GM23338 (cell line): ENCODE measurements at regions not wholly inside any gene's neighbourhood (a gene's known extent, or its start where the extent isn't known, plus 50 kb on each side); places are given as distances from the start of the nearest gene placed in this dataset.

Source experiments
- ATAC-seq: fragments of 200-7000 bp; cut with Tn5 transposase; 3 replicates; pipeline ENCODE4 v1.9.1; 2020
- DNase-seq: peaks from one replicate; pipeline ENCODE4 v3.0.0-alpha.2; 2015; ENCODE audit warnings: low spot score
- H2AFZ ChIP-seq: fragments of 200-600 bp; sonication (generic); 2 replicates; pipeline ENCODE4 v1.8.0; 2016; ENCODE audit warnings: antibody characterized with exemption, mild to moderate bottlenecking, moderate library complexity
- H3F3A ChIP-seq: fragments of 200-600 bp; sonication (generic); replicated peaks from 2 replicates; pipeline ENCODE4 v1.8.0; 2017; ENCODE audit warnings: antibody characterized with exemption, mixed run types, low read depth
- H3K27ac ChIP-seq: fragments of 200-600 bp; sonication (generic); 2 replicates; pipeline ENCODE4 v1.6.1; 2016; ENCODE audit warnings: low read depth
- H3K27me3 ChIP-seq: fragments of 200-600 bp; sonication (generic); 2 replicates; pipeline ENCODE4 v1.8.0; 2016; ENCODE audit warnings: mild to moderate bottlenecking, mixed run types, moderate library complexity; ENCODE audit not compliant: insufficient read depth
- H3K36me3 ChIP-seq: fragments of 200-600 bp; sonication (generic); 2 replicates; pipeline ENCODE4 v1.8.0; 2016; ENCODE audit warnings: mild to moderate bottlenecking; ENCODE audit not compliant: insufficient read depth
- H3K4me1 ChIP-seq: fragments of 200-600 bp; sonication (generic); 2 replicates; pipeline ENCODE4 v1.8.0; 2016; ENCODE audit warnings: mild to moderate bottlenecking, moderate library complexity; ENCODE audit not compliant: insufficient read depth
- H3K4me2 ChIP-seq: fragments of 200-600 bp; sonication (generic); 2 replicates; pipeline ENCODE4 v1.7.1; 2017; ENCODE audit warnings: mixed run types
- H3K4me3 ChIP-seq: fragments of 200-600 bp; sonication (generic); 2 replicates; pipeline ENCODE4 v1.6.1; 2016; ENCODE audit warnings: mixed run types
- H3K79me2 ChIP-seq: fragments of 200-600 bp; sonication (generic); replicated peaks from 2 replicates; pipeline ENCODE4 v1.8.0; 2017; ENCODE audit warnings: mild to moderate bottlenecking; ENCODE audit not compliant: insufficient read depth
- H3K9me2 ChIP-seq: fragments of 200-600 bp; sonication (generic); 2 replicates; pipeline ENCODE4 v1.8.0; 2017; ENCODE audit not compliant: insufficient read depth
- H4K20me1 ChIP-seq: fragments of 200-600 bp; sonication (generic); replicated peaks from 2 replicates; pipeline ENCODE4 v1.8.0; 2017; ENCODE audit warnings: mild to moderate bottlenecking; ENCODE audit not compliant: insufficient read depth
- H3K27ac Mint-ChIP-seq: 2 replicates; pipeline ENCODE4 v1.8.0; 2020; ENCODE audit warnings: inconsistent platforms, mild to moderate bottlenecking, moderate library complexity, mixed read lengths
- H3K27me3 Mint-ChIP-seq: 3 replicates; pipeline ENCODE4 v1.8.0; 2022; ENCODE audit warnings: low read depth, mild to moderate bottlenecking, moderate library complexity, mixed read lengths, inconsistent platforms; ENCODE audit not compliant: insufficient read depth, poor library complexity
- H3K36me3 Mint-ChIP-seq: 3 replicates; pipeline ENCODE4 v1.8.0; 2021; ENCODE audit warnings: low read depth, mild to moderate bottlenecking, inconsistent platforms, moderate library complexity, mixed read lengths
- H3K4me1 Mint-ChIP-seq: 3 replicates; pipeline ENCODE4 v1.8.0; 2020; ENCODE audit warnings: mild to moderate bottlenecking, inconsistent platforms, mixed read lengths
- H3K4me3 Mint-ChIP-seq: 3 replicates; pipeline ENCODE4 v1.8.0; 2021; ENCODE audit warnings: moderate library complexity, mild to moderate bottlenecking, inconsistent platforms, mixed read lengths
- H3K9me3 Mint-ChIP-seq: 3 replicates; pipeline ENCODE4 v1.8.0; 2020; ENCODE audit warnings: moderate library complexity, mild to moderate bottlenecking, inconsistent platforms, mixed read lengths
- CREB1 ChIP-seq: fragments of 250-450 bp; sonication (Bioruptor Pico); IDR thresholded peaks from 2 replicates; pipeline ENCODE4 v1.5.0; 2020; ENCODE audit warnings: low read depth, mild to moderate bottlenecking, moderate library complexity
- EZH2 ChIP-seq: fragments of 200-600 bp; sonication (generic); IDR thresholded peaks from one replicate; pipeline ENCODE4 v1.8.0; 2017; ENCODE audit warnings: antibody characterized with exemption, mild to moderate bottlenecking, low read depth; ENCODE audit not compliant: unreplicated experiment
- EZH2phosphoT487 ChIP-seq: fragments of 200-600 bp; sonication (generic); IDR thresholded peaks from one replicate; pipeline ENCODE4 v1.8.1; 2018; ENCODE audit warnings: antibody characterized with exemption; ENCODE audit not compliant: unreplicated experiment
- JUNB ChIP-seq: IDR thresholded peaks from one replicate; pipeline ENCODE4 v1.6.1; 2016; ENCODE audit warnings: antibody characterized with exemption; ENCODE audit not compliant: unreplicated experiment
- NANOG ChIP-seq: IDR thresholded peaks from 2 replicates; pipeline ENCODE4 v1.6.1; 2016; ENCODE audit warnings: antibody characterized with exemption, borderline replicate concordance
- POLR2AphosphoS5 ChIP-seq: IDR thresholded peaks from 2 replicates; pipeline ENCODE4 v1.6.1; 2016; ENCODE audit warnings: antibody characterized with exemption, low read depth
- STAT1 ChIP-seq: IDR thresholded peaks from one replicate; pipeline ENCODE4 v1.6.1; 2016; ENCODE audit warnings: antibody characterized with exemption; ENCODE audit not compliant: unreplicated experiment
- ZNF114 ChIP-seq: fragments of 250-450 bp; sonication (Bioruptor Pico); IDR thresholded peaks from 2 replicates; pipeline ENCODE4 v1.5.0; 2020; ENCODE audit warnings: mild to moderate bottlenecking, moderate library complexity
- ZNF331 ChIP-seq: fragments of 250-450 bp; sonication (Bioruptor Pico); IDR thresholded peaks from 2 replicates; pipeline ENCODE4 v1.5.0; 2020; ENCODE audit warnings: low read depth, mild to moderate bottlenecking, moderate library complexity
- TF ChIP-seq, protein P1 (sequence below): fragments of 250-450 bp; sonication (Bioruptor Pico); IDR thresholded peaks from 2 replicates; pipeline ENCODE4 v1.5.0; 2020; ENCODE audit warnings: mild to moderate bottlenecking, moderate library complexity
- TF ChIP-seq, protein P2 (sequence below): IDR thresholded peaks from one replicate; pipeline ENCODE4 v1.6.1; 2018; ENCODE audit warnings: antibody characterized with exemption; ENCODE audit not compliant: unreplicated experiment
- TF ChIP-seq, protein P3 (sequence below), 2 experiments: fragments of 200-600 bp in 1 of 2; sonication (generic) in 1 of 2; conservative IDR thresholded peaks; 2 replicates each; pipeline versions ENCODE4 v1.5.1 to v1.6.1; 2016 to 2017; ENCODE audit warnings: antibody characterized with exemption in 2 of 2, low read depth in 2 of 2, mild to moderate bottlenecking in 2 of 2, moderate library complexity in 1 of 2
- TF ChIP-seq, protein P4 (sequence below): IDR thresholded peaks from 2 replicates; pipeline ENCODE4 v1.6.1; 2016; ENCODE audit warnings: antibody characterized with exemption

DNA sequence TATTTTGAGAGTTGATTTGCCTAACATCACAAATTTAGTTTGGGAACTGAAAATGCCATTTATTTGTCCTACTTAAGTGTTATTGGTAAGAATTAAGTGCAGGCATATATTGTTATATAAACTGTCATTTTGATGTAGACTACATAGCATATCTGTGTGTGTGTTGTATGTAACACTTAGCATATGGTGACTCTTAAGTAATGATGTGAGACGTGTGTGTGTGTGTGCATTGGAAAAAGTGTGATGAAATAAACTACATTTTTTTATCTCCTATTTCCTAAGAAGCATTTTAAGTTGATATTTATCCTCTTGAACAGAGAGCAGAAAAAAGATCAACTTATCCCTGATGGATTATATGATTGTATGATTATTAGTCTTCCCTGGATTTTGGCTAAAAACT, 588.2 kb upstream of the SUCLG2 start:
- no peak for ATAC-seq
- no peak overlapping the region for H3K27ac Mint-ChIP-seq

More for the DNA sequence above, 588.2 kb upstream of the SUCLG2 start:
- H3K27me3 ChIP-seq = no peaks in the 10 kb centered on the region
- no peaks in the 10 kb centered on the region for H3K27me3 Mint-ChIP-seq
- no peaks in the 10 kb centered on the region for H3K4me1 Mint-ChIP-seq
- no peak overlapping the region for H3K4me3 Mint-ChIP-seq
- DNase-seq = no peak
- no peaks in the 10 kb centered on the region for H3F3A ChIP-seq
- no peaks in the 10 kb centered on the region for H3K4me1 ChIP-seq
- no peaks in the 10 kb centered on the region for H3K36me3 Mint-ChIP-seq
- H3K36me3 ChIP-seq = no peaks in the 10 kb centered on the region; the same call in 1 of the 2 replicates
- H3K4me3 ChIP-seq = no peak overlapping the region
- no peaks in the 10 kb centered on the region for H3K79me2 ChIP-seq
- no peak for TF ChIP-seq EZH2phosphoT487
- TF ChIP-seq, protein P1, sequence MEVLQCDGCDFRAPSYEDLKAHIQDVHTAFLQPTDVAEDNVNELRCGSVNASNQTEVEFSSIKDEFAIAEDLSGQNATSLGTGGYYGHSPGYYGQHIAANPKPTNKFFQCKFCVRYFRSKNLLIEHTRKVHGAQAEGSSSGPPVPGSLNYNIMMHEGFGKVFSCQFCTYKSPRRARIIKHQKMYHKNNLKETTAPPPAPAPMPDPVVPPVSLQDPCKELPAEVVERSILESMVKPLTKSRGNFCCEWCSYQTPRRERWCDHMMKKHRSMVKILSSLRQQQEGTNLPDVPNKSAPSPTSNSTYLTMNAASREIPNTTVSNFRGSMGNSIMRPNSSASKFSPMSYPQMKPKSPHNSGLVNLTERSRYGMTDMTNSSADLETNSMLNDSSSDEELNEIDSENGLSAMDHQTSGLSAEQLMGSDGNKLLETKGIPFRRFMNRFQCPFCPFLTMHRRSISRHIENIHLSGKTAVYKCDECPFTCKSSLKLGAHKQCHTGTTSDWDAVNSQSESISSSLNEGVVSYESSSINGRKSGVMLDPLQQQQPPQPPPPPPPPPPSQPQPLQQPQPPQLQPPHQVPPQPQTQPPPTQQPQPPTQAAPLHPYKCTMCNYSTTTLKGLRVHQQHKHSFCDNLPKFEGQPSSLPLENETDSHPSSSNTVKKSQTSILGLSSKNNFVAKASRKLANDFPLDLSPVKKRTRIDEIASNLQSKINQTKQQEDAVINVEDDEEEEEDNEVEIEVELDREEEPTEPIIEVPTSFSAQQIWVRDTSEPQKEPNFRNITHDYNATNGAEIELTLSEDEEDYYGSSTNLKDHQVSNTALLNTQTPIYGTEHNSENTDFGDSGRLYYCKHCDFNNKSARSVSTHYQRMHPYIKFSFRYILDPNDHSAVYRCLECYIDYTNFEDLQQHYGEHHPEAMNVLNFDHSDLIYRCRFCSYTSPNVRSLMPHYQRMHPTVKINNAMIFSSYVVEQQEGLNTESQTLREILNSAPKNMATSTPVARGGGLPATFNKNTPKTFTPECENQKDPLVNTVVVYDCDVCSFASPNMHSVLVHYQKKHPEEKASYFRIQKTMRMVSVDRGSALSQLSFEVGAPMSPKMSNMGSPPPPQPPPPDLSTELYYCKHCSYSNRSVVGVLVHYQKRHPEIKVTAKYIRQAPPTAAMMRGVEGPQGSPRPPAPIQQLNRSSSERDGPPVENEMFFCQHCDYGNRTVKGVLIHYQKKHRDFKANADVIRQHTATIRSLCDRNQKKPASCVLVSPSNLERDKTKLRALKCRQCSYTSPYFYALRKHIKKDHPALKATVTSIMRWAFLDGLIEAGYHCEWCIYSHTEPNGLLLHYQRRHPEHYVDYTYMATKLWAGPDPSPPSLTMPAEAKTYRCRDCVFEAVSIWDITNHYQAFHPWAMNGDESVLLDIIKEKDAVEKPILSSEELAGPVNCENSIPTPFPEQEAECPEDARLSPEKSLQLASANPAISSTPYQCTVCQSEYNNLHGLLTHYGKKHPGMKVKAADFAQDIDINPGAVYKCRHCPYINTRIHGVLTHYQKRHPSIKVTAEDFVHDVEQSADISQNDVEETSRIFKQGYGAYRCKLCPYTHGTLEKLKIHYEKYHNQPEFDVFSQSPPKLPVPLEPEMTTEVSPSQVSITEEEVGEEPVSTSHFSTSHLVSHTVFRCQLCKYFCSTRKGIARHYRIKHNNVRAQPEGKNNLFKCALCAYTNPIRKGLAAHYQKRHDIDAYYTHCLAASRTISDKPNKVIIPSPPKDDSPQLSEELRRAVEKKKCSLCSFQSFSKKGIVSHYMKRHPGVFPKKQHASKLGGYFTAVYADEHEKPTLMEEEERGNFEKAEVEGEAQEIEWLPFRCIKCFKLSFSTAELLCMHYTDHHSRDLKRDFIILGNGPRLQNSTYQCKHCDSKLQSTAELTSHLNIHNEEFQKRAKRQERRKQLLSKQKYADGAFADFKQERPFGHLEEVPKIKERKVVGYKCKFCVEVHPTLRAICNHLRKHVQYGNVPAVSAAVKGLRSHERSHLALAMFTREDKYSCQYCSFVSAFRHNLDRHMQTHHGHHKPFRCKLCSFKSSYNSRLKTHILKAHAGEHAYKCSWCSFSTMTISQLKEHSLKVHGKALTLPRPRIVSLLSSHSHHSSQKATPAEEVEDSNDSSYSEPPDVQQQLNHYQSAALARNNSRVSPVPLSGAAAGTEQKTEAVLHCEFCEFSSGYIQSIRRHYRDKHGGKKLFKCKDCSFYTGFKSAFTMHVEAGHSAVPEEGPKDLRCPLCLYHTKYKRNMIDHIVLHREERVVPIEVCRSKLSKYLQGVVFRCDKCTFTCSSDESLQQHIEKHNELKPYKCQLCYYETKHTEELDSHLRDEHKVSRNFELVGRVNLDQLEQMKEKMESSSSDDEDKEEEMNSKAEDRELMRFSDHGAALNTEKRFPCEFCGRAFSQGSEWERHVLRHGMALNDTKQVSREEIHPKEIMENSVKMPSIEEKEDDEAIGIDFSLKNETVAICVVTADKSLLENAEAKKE (CRISPR knock-in tag) = no peak
- TF ChIP-seq NANOG = no peak
- no peak for TF ChIP-seq STAT1
- TF ChIP-seq JUNB = no peak
- TF ChIP-seq, protein P2, sequence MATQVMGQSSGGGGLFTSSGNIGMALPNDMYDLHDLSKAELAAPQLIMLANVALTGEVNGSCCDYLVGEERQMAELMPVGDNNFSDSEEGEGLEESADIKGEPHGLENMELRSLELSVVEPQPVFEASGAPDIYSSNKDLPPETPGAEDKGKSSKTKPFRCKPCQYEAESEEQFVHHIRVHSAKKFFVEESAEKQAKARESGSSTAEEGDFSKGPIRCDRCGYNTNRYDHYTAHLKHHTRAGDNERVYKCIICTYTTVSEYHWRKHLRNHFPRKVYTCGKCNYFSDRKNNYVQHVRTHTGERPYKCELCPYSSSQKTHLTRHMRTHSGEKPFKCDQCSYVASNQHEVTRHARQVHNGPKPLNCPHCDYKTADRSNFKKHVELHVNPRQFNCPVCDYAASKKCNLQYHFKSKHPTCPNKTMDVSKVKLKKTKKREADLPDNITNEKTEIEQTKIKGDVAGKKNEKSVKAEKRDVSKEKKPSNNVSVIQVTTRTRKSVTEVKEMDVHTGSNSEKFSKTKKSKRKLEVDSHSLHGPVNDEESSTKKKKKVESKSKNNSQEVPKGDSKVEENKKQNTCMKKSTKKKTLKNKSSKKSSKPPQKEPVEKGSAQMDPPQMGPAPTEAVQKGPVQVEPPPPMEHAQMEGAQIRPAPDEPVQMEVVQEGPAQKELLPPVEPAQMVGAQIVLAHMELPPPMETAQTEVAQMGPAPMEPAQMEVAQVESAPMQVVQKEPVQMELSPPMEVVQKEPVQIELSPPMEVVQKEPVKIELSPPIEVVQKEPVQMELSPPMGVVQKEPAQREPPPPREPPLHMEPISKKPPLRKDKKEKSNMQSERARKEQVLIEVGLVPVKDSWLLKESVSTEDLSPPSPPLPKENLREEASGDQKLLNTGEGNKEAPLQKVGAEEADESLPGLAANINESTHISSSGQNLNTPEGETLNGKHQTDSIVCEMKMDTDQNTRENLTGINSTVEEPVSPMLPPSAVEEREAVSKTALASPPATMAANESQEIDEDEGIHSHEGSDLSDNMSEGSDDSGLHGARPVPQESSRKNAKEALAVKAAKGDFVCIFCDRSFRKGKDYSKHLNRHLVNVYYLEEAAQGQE = no peak
- TF ChIP-seq, protein P3, sequence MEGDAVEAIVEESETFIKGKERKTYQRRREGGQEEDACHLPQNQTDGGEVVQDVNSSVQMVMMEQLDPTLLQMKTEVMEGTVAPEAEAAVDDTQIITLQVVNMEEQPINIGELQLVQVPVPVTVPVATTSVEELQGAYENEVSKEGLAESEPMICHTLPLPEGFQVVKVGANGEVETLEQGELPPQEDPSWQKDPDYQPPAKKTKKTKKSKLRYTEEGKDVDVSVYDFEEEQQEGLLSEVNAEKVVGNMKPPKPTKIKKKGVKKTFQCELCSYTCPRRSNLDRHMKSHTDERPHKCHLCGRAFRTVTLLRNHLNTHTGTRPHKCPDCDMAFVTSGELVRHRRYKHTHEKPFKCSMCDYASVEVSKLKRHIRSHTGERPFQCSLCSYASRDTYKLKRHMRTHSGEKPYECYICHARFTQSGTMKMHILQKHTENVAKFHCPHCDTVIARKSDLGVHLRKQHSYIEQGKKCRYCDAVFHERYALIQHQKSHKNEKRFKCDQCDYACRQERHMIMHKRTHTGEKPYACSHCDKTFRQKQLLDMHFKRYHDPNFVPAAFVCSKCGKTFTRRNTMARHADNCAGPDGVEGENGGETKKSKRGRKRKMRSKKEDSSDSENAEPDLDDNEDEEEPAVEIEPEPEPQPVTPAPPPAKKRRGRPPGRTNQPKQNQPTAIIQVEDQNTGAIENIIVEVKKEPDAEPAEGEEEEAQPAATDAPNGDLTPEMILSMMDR (conservative IDR thresholded peaks at IDR 0.05; ENCODE audit: low read depth in 2 of 2) = no peak
- no peak for TF ChIP-seq ZNF331
- TF ChIP-seq CREB1 (CRISPR knock-in tag) = no peak
- no peak for TF ChIP-seq ZNF114 (CRISPR knock-in tag)
- TF ChIP-seq, protein P4, sequence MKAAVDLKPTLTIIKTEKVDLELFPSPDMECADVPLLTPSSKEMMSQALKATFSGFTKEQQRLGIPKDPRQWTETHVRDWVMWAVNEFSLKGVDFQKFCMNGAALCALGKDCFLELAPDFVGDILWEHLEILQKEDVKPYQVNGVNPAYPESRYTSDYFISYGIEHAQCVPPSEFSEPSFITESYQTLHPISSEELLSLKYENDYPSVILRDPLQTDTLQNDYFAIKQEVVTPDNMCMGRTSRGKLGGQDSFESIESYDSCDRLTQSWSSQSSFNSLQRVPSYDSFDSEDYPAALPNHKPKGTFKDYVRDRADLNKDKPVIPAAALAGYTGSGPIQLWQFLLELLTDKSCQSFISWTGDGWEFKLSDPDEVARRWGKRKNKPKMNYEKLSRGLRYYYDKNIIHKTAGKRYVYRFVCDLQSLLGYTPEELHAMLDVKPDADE = no peak
- TF ChIP-seq EZH2 = no peak
- TF ChIP-seq POLR2AphosphoS5 = no peak
- H3K27ac ChIP-seq = no peak overlapping the region
- H3K9me3 Mint-ChIP-seq = no peaks in the 10 kb centered on the region
- H4K20me1 ChIP-seq = no peaks in the 10 kb centered on the region
- H3K4me2 ChIP-seq = no peak overlapping the region
- H3K9me2 ChIP-seq = no peaks in the 10 kb centered on the region
- H2AFZ ChIP-seq = no peak overlapping the region
